ENCODE measurements at regions not wholly inside any gene's neighbourhood (a gene's known extent, or its start where the extent isn't known, plus 50 kb on each side); places are given as distances from the start of the nearest gene placed in this dataset.

GRCh38 chr10:128855618-128856428, 611.2 kb upstream of the MGMT start:
- H3K4me3 ChIP-seq (ENCODE audit: low read depth, low read length) = no peak overlapping the region
- no peak for TF ChIP-seq CTCF (IDR thresholded peaks at IDR 0.05; ENCODE audit: low read depth, low read length)
- ChIA-PET POLR2A (no interaction called here), CTCF (no interaction called here)
- H3K27me3 ChIP-seq (ENCODE audit: control insufficient read depth, insufficient read depth, low read length) = no peaks in the 10 kb centered on the region
- H3K27ac ChIP-seq (ENCODE audit: low read depth, low read length) = no peak overlapping the region
- H3K9me3 ChIP-seq (ENCODE audit: control insufficient read depth, insufficient read depth, low read length) = peaks cover 64% of the 10 kb centered on the region
- no peak for DNase-seq (ENCODE audit: low read depth, low spot score)

- H3K27me3 ChIP-seq (ENCODE audit: control insufficient read depth, insufficient read depth, low read length) = no peaks in the 10 kb centered on the region
- no peak overlapping the region for H3K4me3 ChIP-seq (ENCODE audit: low read depth, low read length)
- no peak overlapping the region for H3K27ac ChIP-seq (ENCODE audit: low read depth, low read length)
- TF ChIP-seq CTCF (IDR thresholded peaks at IDR 0.05; ENCODE audit: low read depth, low read length) = no peak
- ChIA-PET POLR2A (no interaction called here), CTCF (no interaction called here)
- no peak for DNase-seq (ENCODE audit: low read depth, low spot score)
- peaks cover 72% of the 10 kb centered on the region for H3K9me3 ChIP-seq (ENCODE audit: control insufficient read depth, insufficient read depth, low read length)
These were observed 607.2 kb upstream of the MGMT start for GRCh38 chr10:128859738-128860386.

- no peak for DNase-seq (ENCODE audit: low read depth, low spot score)
- POLR2A ChIA-PET = no interaction called here
- TF ChIP-seq CTCF (IDR thresholded peaks at IDR 0.05; ENCODE audit: low read depth, low read length) = no peak
- Histone ChIP-seq H3K27ac (ENCODE audit: low read depth, low read length) (no peak overlapping the region), H3K4me3 (ENCODE audit: low read depth, low read length) (no peak overlapping the region), H3K27me3 (ENCODE audit: control insufficient read depth, insufficient read depth, low read length) (no peaks in the 10 kb centered on the region), H3K9me3 (ENCODE audit: control insufficient read depth, insufficient read depth, low read length) (peaks cover 75% of the 10 kb centered on the region)
- CTCF ChIA-PET = no interaction called here
These were observed 606.5 kb upstream of the MGMT start for GRCh38 chr10:128860574-128860973.

- DNase-seq (ENCODE audit: low read depth, low spot score) = no peak
- ChIA-PET CTCF (no interaction called here), POLR2A (no interaction called here)
- TF ChIP-seq CTCF (IDR thresholded peaks at IDR 0.05; ENCODE audit: low read depth, low read length) = no peak
- Histone ChIP-seq H3K27me3 (ENCODE audit: control insufficient read depth, insufficient read depth, low read length) (no peaks in the 10 kb centered on the region), H3K9me3 (ENCODE audit: control insufficient read depth, insufficient read depth, low read length) (peaks cover 74% of the 10 kb centered on the region), H3K27ac (ENCODE audit: low read depth, low read length) (no peak overlapping the region), H3K4me3 (ENCODE audit: low read depth, low read length) (no peak overlapping the region)
These were observed 605.8 kb upstream of the MGMT start for GRCh38 chr10:128861018-128861901.
